ENCODE measurements at regions not wholly inside any gene's neighbourhood (a gene's known extent, or its start where the extent isn't known, plus 50 kb on each side); places are given as distances from the start of the nearest gene placed in this dataset.

DNA sequence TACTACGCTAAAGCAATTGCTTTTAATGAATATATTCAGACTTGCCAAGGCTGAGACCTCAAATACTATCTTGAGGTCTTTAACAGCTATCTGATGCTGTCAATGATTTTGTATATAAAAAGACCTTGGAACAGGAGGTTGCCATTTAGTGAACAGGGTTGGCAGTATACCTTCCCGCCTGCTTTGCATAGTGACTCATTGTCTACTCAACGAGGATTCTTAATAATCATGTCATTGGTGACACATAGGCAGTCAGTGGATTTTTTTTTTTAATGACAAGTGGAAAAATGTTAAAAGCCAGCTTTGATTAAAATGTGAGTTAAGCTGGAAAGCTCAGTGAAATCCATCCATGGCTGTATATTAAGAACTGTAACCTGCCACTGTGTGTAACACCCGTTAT, 164.0 kb downstream of the ASMT start:
- Histone ChIP-seq H3K4me3 (ENCODE audit: low read length) (no peak overlapping the region), H3K4me1 (ENCODE audit: control insufficient read depth, insufficient read depth, low read length) (no peaks in the 10 kb centered on the region), H3K27ac (ENCODE audit: low read length) (no peak overlapping the region), H3K27me3 (ENCODE audit: control insufficient read depth, insufficient read depth, low read length) (no peaks in the 10 kb centered on the region), H3K9me3 (ENCODE audit: control insufficient read depth, insufficient read depth, low read length) (no peaks in the 10 kb centered on the region), H3K36me3 (ENCODE audit: control insufficient read depth, insufficient read depth, low read length) (no peaks in the 10 kb centered on the region)
- no peaks in the 10 kb centered on the region for H3K27me3 Mint-ChIP-seq (ENCODE audit: low read depth in 2 of 2)
- 95% methylated on average over 4 of the region's 4 CpGs for WGBS (ENCODE audit: insufficient coverage)
- peaks cover 0 to 2% of the 10 kb centered on the region in 2 donors for H3K9me3 Mint-ChIP-seq
- H3K36me3 Mint-ChIP-seq: no peaks in the 10 kb centered on the region
- H3K4me1 Mint-ChIP-seq: no peaks in the 10 kb centered on the region
- intact Hi-C loops (cut with micrococcal nuclease): no loop called here
- TF ChIP-seq, protein P1, sequence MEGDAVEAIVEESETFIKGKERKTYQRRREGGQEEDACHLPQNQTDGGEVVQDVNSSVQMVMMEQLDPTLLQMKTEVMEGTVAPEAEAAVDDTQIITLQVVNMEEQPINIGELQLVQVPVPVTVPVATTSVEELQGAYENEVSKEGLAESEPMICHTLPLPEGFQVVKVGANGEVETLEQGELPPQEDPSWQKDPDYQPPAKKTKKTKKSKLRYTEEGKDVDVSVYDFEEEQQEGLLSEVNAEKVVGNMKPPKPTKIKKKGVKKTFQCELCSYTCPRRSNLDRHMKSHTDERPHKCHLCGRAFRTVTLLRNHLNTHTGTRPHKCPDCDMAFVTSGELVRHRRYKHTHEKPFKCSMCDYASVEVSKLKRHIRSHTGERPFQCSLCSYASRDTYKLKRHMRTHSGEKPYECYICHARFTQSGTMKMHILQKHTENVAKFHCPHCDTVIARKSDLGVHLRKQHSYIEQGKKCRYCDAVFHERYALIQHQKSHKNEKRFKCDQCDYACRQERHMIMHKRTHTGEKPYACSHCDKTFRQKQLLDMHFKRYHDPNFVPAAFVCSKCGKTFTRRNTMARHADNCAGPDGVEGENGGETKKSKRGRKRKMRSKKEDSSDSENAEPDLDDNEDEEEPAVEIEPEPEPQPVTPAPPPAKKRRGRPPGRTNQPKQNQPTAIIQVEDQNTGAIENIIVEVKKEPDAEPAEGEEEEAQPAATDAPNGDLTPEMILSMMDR (IDR thresholded peaks at IDR 0.05): no peak
- ATAC-seq: no peak
- H3K27ac Mint-ChIP-seq: no peak overlapping the region
- H3K4me3 Mint-ChIP-seq: no peak overlapping the region
- DNase-seq: no peak

DNA sequence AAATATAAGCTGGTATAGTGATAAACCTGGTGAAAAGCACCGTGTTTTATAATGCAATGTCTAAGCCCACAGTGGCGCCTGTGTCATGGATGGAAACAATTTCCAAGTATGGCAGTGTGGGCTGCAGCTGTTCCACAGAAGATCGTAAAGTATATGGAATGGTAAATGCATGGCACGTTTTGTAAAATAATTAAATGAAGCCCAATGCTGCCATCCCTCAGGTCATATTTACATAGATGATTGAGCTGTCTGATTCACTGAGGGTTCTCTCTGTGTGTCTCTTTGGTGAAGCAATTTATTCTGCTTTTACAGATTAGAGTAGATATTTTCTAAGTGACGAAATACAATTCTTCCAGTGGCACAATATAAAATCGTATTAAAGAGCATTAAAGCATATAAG, 164.8 kb downstream of the ASMT start:
- Mint-ChIP-seq H3K27me3 (ENCODE audit: low read depth in 2 of 2) (no peaks in the 10 kb centered on the region), H3K4me3 (no peak overlapping the region), H3K9me3 (peaks cover 0 to 2% of the 10 kb centered on the region in 2 donors), H3K36me3 (no peaks in the 10 kb centered on the region), H3K27ac (no peak overlapping the region), H3K4me1 (no peaks in the 10 kb centered on the region)
- Histone ChIP-seq H3K9me3 (ENCODE audit: control insufficient read depth, insufficient read depth, low read length) (peaks cover under 1% of the 10 kb centered on the region), H3K27ac (ENCODE audit: low read length) (no peak overlapping the region), H3K4me1 (ENCODE audit: control insufficient read depth, insufficient read depth, low read length) (no peaks in the 10 kb centered on the region), H3K4me3 (ENCODE audit: low read length) (no peak overlapping the region), H3K36me3 (ENCODE audit: control insufficient read depth, insufficient read depth, low read length) (no peaks in the 10 kb centered on the region), H3K27me3 (ENCODE audit: control insufficient read depth, insufficient read depth, low read length) (no peaks in the 10 kb centered on the region)
- TF ChIP-seq, protein P1 (IDR thresholded peaks at IDR 0.05): no peak
- DNase-seq (no peak), ATAC-seq (no peak)
- WGBS (ENCODE audit: insufficient coverage): 84% methylated on average over 6 of the region's 6 CpGs
- intact Hi-C loops (cut with micrococcal nuclease): no loop called here

DNA sequence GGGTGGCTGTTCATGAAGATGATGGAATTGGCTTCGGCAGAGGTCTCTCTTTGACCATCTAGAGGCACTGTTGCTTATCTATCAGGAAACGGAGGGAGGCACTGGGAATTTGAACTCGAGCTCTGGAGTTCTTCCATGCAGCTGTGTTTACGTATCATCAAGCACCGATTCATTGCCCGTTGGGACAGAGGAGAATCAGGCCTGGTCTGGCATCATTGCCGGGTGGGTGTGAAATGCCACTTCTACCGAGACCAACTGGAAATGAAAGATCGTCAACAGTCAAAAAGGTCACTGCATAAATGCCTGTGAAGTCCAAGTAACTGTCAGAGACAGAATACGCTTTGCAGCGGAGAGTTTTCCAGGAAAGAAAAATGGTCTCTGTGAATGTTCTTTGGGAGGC, 166.9 kb downstream of the ASMT start:
- Histone ChIP-seq H3K4me1 (ENCODE audit: control insufficient read depth, insufficient read depth, low read length) (no peaks in the 10 kb centered on the region), H3K36me3 (ENCODE audit: control insufficient read depth, insufficient read depth, low read length) (no peaks in the 10 kb centered on the region), H3K9me3 (ENCODE audit: control insufficient read depth, insufficient read depth, low read length) (peaks cover 12% of the 10 kb centered on the region), H3K27ac (ENCODE audit: low read length) (no peak overlapping the region), H3K4me3 (ENCODE audit: low read length) (no peak overlapping the region), H3K27me3 (ENCODE audit: control insufficient read depth, insufficient read depth, low read length) (no peaks in the 10 kb centered on the region)
- Mint-ChIP-seq H3K36me3 (peaks cover 7% of the 10 kb centered on the region), H3K27me3 (ENCODE audit: low read depth in 2 of 2) (no peaks in the 10 kb centered on the region), H3K4me3 (no peak overlapping the region), H3K4me1 (no peaks in the 10 kb centered on the region), H3K9me3 (peaks cover 3 to 5% of the 10 kb centered on the region in 2 donors), H3K27ac (no peak overlapping the region)
- no peak for DNase-seq
- TF ChIP-seq, protein P1 (IDR thresholded peaks at IDR 0.05): no peak
- ATAC-seq: no peak
- 84% methylated on average over 11 of the region's 11 CpGs for WGBS (ENCODE audit: insufficient coverage)
- intact Hi-C loops (cut with micrococcal nuclease): no loop called here

DNA sequence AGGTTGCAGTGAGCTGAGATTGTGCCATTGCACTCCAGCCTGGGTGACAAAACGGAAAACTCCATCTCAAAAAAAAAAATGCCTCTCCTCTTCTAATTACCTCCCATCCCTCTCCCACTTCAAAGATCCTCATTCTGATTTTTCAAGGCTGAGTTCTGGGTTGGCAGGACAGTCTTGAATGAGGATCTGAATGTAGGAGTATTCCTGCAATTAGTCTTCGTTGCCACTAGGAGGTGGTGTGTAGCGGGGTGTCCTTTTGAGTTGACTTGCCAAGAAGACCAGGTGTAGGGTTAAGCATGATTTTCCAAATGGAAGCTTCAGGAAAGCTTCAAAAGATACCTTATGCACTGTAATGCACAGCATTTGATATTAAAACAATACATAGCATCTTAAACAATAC, 169.9 kb downstream of the ASMT start:
- TF ChIP-seq, protein P1 (IDR thresholded peaks at IDR 0.05): no peak
- Mint-ChIP-seq H3K4me1 (no peaks in the 10 kb centered on the region), H3K9me3 (peaks cover 3 to 5% of the 10 kb centered on the region in 2 donors), H3K36me3 (peaks cover 7% of the 10 kb centered on the region), H3K27me3 (ENCODE audit: low read depth in 2 of 2) (no peaks in the 10 kb centered on the region), H3K27ac (no peak overlapping the region), H3K4me3 (no peak overlapping the region)
- Histone ChIP-seq H3K4me3 (ENCODE audit: low read length) (no peak overlapping the region), H3K36me3 (ENCODE audit: control insufficient read depth, insufficient read depth, low read length) (no peaks in the 10 kb centered on the region), H3K27ac (ENCODE audit: low read length) (no peak overlapping the region), H3K27me3 (ENCODE audit: control insufficient read depth, insufficient read depth, low read length) (no peaks in the 10 kb centered on the region), H3K9me3 (ENCODE audit: control insufficient read depth, insufficient read depth, low read length) (peaks cover 16% of the 10 kb centered on the region), H3K4me1 (ENCODE audit: control insufficient read depth, insufficient read depth, low read length) (no peaks in the 10 kb centered on the region)
- intact Hi-C loops (cut with micrococcal nuclease): no loop called here
- DNase-seq (no peak), ATAC-seq (no peak)
- 77% methylated on average over 3 of the region's 3 CpGs for WGBS (ENCODE audit: insufficient coverage)
